SK-N-SH (cell line): ENCODE measurements at regions not wholly inside any gene's neighbourhood (a gene's known extent, or its start where the extent isn't known, plus 50 kb on each side); places are given as distances from the start of the nearest gene placed in this dataset.

Source experiments
- CTCF ChIA-PET: fragments of 300-600, 350-600 bp; formaldehyde crosslinking; extraction: SDS; loops from one replicate; lab custom pipeline; 2021; lab: Yijun Ruan, JAX
- POLR2A ChIA-PET: fragments of 350-600 bp; sonication (Branson Sonifier 250); formaldehyde crosslinking; extraction: SDS; loops from one replicate; lab custom pipeline; 2020; ENCODE audit warnings: antibody characterized with exemption, inconsistent platforms; lab: Yijun Ruan, JAX
- DNase-seq: peaks from one replicate; pipeline ENCODE4 v3.0.0; 2012
- H2AFZ ChIP-seq: fragments of 200-600 bp; sonication (generic); 2 replicates; pipeline ENCODE4 v1.8.1; 2016; ENCODE audit warnings: antibody characterized with exemption, mild to moderate bottlenecking, low read depth
- H3F3A ChIP-seq: fragments of 200-600 bp; sonication (generic); replicated peaks from 2 replicates; pipeline ENCODE3; 2016; ENCODE audit warnings: antibody characterized with exemption, mild to moderate bottlenecking; ENCODE audit not compliant: insufficient read depth
- H3K27ac ChIP-seq, 2 experiments: fragments of 200-500 bp in 1 of 2; fragments of 200-600 bp in 1 of 2; sonication (Bioruptor generic) in 1 of 2; sonication (generic), shearing (Covaris generic) in 1 of 2; 2 replicates each; pipeline versions ENCODE4 v1.5.1 to v1.6.1; 2014 to 2016; ENCODE audit warnings: low read depth in 2 of 2, inconsistent platforms in 1 of 2, low read length in 1 of 2, mild to moderate bottlenecking in 1 of 2, mixed read lengths in 1 of 2
- H3K27me3 ChIP-seq: fragments of 200-600 bp; sonication (generic), shearing (Covaris generic); 2 replicates; pipeline ENCODE4 v1.6.1; 2016; ENCODE audit warnings: mixed run types; ENCODE audit not compliant: insufficient read depth
- H3K36me3 ChIP-seq, 2 experiments: fragments of 200-500 bp in 1 of 2; fragments of 200-600 bp in 1 of 2; sonication (Bioruptor generic) in 1 of 2; sonication (generic) in 1 of 2; replicated peaks in 1 of 2; 2 replicates each; pipeline versions ENCODE3 to v1.5.1; 2014 to 2016; ENCODE audit warnings: low read length in 1 of 2, mild to moderate bottlenecking in 1 of 2; ENCODE audit not compliant: insufficient read depth in 2 of 2, control insufficient read depth in 1 of 2
- H3K4me1 ChIP-seq, 2 experiments: fragments of 200-500 bp in 1 of 2; fragments of 200-600 bp in 1 of 2; sonication (Bioruptor generic) in 1 of 2; sonication (generic), shearing (Covaris generic) in 1 of 2; 2 replicates each; pipeline versions ENCODE4 v1.5.1 to v1.6.1; 2014 to 2016; ENCODE audit warnings: low read depth in 1 of 2, low read length in 1 of 2, mixed run types in 1 of 2; ENCODE audit not compliant: insufficient read depth in 2 of 2, control insufficient read depth in 1 of 2
- H3K4me2 ChIP-seq: fragments of 200-600 bp; sonication (generic), shearing (Covaris generic); 2 replicates; pipeline ENCODE4 v1.6.1; 2017; ENCODE audit warnings: mixed run types
- H3K4me3 ChIP-seq, 2 experiments: fragments of 200-500 bp in 1 of 2; fragments of 200-600 bp in 1 of 2; sonication (Bioruptor generic) in 1 of 2; sonication (generic), shearing (Covaris generic) in 1 of 2; 2 replicates each; pipeline versions ENCODE4 v1.5.1 to v1.8.1; 2014 to 2016; ENCODE audit warnings: low read depth in 2 of 2, inconsistent platforms in 1 of 2, low read length in 1 of 2, mild to moderate bottlenecking in 1 of 2, mixed read lengths in 1 of 2, moderate library complexity in 1 of 2
- H3K79me2 ChIP-seq: fragments of 200-600 bp; sonication (generic); 2 replicates; pipeline ENCODE4 v1.8.1; 2017; ENCODE audit warnings: mild to moderate bottlenecking; ENCODE audit not compliant: insufficient read depth
- H3K9ac ChIP-seq: fragments of 200-600 bp; sonication (generic); 2 replicates; pipeline ENCODE4 v1.6.1; 2017; ENCODE audit warnings: mixed run types
- H3K9me2 ChIP-seq: fragments of 200-600 bp; sonication (generic); 2 replicates; pipeline ENCODE4 v1.6.1; 2017; ENCODE audit warnings: mixed run types
- H3K9me3 ChIP-seq: fragments of 200-600 bp; sonication (generic); 2 replicates; pipeline ENCODE4 v1.6.1; 2017; ENCODE audit warnings: mixed run types, mild to moderate bottlenecking, moderate library complexity
- H4K20me1 ChIP-seq: fragments of 200-600 bp; sonication (generic); 2 replicates; pipeline ENCODE4 v1.6.1; 2017; ENCODE audit warnings: mild to moderate bottlenecking, mixed run types; ENCODE audit not compliant: insufficient read depth
- CHD2 ChIP-seq: fragments of 150-350 bp; IDR thresholded peaks from 2 replicates; pipeline ENCODE4 v1.6.1; 2018; ENCODE audit warnings: low read length; ENCODE audit not compliant: partially characterized antibody
- EP300 ChIP-seq, 2 experiments: IDR thresholded peaks; 2 replicates each; pipeline versions ENCODE4 v1.4.0 to v1.6.1; 2012; ENCODE audit warnings: borderline replicate concordance in 1 of 2, low read depth in 1 of 2, low read length in 1 of 2
- EZH2phosphoT487 ChIP-seq: fragments of 200-600 bp; sonication (generic); IDR thresholded peaks from 2 replicates; pipeline ENCODE4 v1.6.1; 2017; ENCODE audit warnings: low read depth, mixed run types, mild to moderate bottlenecking, antibody characterized with exemption, moderate library complexity, borderline replicate concordance
- GATA2 ChIP-seq: sonication (generic); formaldehyde crosslinking; IDR thresholded peaks from 2 replicates; pipeline ENCODE4 v1.5.0; 2020; ENCODE audit warnings: mild to moderate bottlenecking, missing genetic modification reagents
- JUND ChIP-seq: IDR thresholded peaks from 2 replicates; pipeline ENCODE4 v1.4.0; 2012
- MXI1 ChIP-seq: IDR thresholded peaks from 2 replicates; pipeline ENCODE4 v1.6.1; 2012; ENCODE audit warnings: mild to moderate bottlenecking, low read depth, low read length, improper control_type of control experiment
- POLR2AphosphoS5 ChIP-seq: IDR thresholded peaks from 2 replicates; pipeline ENCODE4 v1.6.1; 2012; ENCODE audit warnings: low read depth, low read length
- RAD21 ChIP-seq: IDR thresholded peaks from 2 replicates; pipeline ENCODE4 v1.6.1; 2012; ENCODE audit warnings: mild to moderate bottlenecking, low read length
- RCOR1 ChIP-seq: fragments of 150-350 bp; IDR thresholded peaks from 2 replicates; pipeline ENCODE4 v1.6.1; 2017; ENCODE audit warnings: antibody characterized with exemption, low read length
- RXRA ChIP-seq: IDR thresholded peaks from 2 replicates; pipeline ENCODE4 v1.4.0; 2012; ENCODE audit warnings: low read depth, mild to moderate bottlenecking, borderline replicate concordance
- TCF12 ChIP-seq: IDR thresholded peaks from 2 replicates; pipeline ENCODE4 v1.4.0; 2012
- WGBS: methylation state at CpG from one replicate; pipeline ENCODE4 v1.1.6; 2017; ENCODE audit warnings: low lambda C conversion rate; 5-methylcytosine and 5-hydroxymethylcytosine counted together
- TF ChIP-seq, protein P1 (sequence below): fragments of 200-600 bp; sonication (generic); IDR thresholded peaks from 2 replicates; pipeline ENCODE4 v1.6.1; 2017; ENCODE audit warnings: antibody characterized with exemption, mild to moderate bottlenecking, moderate library complexity
- TF ChIP-seq, protein P2 (sequence below): fragments of 150-350 bp; IDR thresholded peaks from 2 replicates; pipeline ENCODE4 v1.6.1; 2016; ENCODE audit warnings: mild to moderate bottlenecking, low read depth, low read length
- TF ChIP-seq, protein P3 (sequence below): IDR thresholded peaks from 2 replicates; pipeline ENCODE4 v1.6.1; 2012; ENCODE audit warnings: mild to moderate bottlenecking, low read depth, low read length, moderate library complexity
- TF ChIP-seq, protein P4 (sequence below): IDR thresholded peaks from 2 replicates; pipeline ENCODE4 v1.4.0; 2012; ENCODE audit warnings: low read depth, borderline replicate concordance
- TF ChIP-seq, protein P5 (sequence below): fragments of 150-350 bp; IDR thresholded peaks from 2 replicates; pipeline ENCODE4 v1.6.1; 2017; ENCODE audit warnings: antibody characterized with exemption, low read length, low read depth, borderline replicate concordance
- TF ChIP-seq, protein P6 (sequence below): IDR thresholded peaks from 2 replicates; pipeline ENCODE4 v1.4.0; 2012; ENCODE audit warnings: low read depth

DNA sequence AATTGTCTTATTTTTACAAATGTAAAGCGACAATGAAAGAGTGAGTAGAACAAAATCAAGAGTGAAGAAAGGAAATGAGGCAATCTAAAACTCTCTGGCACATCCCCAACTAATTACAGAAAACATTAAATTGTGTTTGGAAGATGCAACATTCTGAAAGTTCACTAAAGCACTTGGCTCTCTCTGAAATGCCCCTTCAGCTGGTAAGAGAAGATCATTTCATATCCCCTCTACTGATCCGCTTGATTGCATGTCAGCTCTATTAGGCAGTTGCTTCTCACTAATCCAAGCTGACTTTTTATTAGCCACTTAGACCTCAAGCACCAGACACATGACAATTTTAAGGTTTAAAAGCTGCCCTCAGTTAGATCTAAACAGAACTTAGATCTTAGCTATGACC lies 262.8 kb upstream of the PRMT6 start:
- 33% methylated on average over 2 of the region's 2 CpGs for WGBS
- no peaks in the 10 kb centered on the region for H3K36me3 ChIP-seq
- no peak overlapping the region for H3K4me2 ChIP-seq
- H2AFZ ChIP-seq: no peak overlapping the region
- H4K20me1 ChIP-seq: no peaks in the 10 kb centered on the region
- no peak overlapping the region for H3K27ac ChIP-seq
- no peaks in the 10 kb centered on the region for H3K79me2 ChIP-seq
- H3K9ac ChIP-seq: no peak overlapping the region
- no peak for DNase-seq
- POLR2A ChIA-PET: no interaction called here
- H3F3A ChIP-seq: no peaks in the 10 kb centered on the region
- H3K27me3 ChIP-seq: no peaks in the 10 kb centered on the region
- TF ChIP-seq, protein P1, sequence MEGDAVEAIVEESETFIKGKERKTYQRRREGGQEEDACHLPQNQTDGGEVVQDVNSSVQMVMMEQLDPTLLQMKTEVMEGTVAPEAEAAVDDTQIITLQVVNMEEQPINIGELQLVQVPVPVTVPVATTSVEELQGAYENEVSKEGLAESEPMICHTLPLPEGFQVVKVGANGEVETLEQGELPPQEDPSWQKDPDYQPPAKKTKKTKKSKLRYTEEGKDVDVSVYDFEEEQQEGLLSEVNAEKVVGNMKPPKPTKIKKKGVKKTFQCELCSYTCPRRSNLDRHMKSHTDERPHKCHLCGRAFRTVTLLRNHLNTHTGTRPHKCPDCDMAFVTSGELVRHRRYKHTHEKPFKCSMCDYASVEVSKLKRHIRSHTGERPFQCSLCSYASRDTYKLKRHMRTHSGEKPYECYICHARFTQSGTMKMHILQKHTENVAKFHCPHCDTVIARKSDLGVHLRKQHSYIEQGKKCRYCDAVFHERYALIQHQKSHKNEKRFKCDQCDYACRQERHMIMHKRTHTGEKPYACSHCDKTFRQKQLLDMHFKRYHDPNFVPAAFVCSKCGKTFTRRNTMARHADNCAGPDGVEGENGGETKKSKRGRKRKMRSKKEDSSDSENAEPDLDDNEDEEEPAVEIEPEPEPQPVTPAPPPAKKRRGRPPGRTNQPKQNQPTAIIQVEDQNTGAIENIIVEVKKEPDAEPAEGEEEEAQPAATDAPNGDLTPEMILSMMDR: no peak
- TF ChIP-seq, protein P2, sequence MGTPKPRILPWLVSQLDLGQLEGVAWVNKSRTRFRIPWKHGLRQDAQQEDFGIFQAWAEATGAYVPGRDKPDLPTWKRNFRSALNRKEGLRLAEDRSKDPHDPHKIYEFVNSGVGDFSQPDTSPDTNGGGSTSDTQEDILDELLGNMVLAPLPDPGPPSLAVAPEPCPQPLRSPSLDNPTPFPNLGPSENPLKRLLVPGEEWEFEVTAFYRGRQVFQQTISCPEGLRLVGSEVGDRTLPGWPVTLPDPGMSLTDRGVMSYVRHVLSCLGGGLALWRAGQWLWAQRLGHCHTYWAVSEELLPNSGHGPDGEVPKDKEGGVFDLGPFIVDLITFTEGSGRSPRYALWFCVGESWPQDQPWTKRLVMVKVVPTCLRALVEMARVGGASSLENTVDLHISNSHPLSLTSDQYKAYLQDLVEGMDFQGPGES: no peak
- TF ChIP-seq EZH2phosphoT487 (no peak), GATA2 (no peak), POLR2AphosphoS5 (no peak), RAD21 (no peak), CHD2 (no peak), RXRA (no peak), MXI1 (no peak), JUND (no peak), TCF12 (no peak), RCOR1 (no peak), EP300 (IDR thresholded peaks at IDR 0.05; ENCODE audit: borderline replicate concordance in 1 of 2, low read depth in 1 of 2, low read length in 1 of 2) (no peak)
- TF ChIP-seq, protein P3, sequence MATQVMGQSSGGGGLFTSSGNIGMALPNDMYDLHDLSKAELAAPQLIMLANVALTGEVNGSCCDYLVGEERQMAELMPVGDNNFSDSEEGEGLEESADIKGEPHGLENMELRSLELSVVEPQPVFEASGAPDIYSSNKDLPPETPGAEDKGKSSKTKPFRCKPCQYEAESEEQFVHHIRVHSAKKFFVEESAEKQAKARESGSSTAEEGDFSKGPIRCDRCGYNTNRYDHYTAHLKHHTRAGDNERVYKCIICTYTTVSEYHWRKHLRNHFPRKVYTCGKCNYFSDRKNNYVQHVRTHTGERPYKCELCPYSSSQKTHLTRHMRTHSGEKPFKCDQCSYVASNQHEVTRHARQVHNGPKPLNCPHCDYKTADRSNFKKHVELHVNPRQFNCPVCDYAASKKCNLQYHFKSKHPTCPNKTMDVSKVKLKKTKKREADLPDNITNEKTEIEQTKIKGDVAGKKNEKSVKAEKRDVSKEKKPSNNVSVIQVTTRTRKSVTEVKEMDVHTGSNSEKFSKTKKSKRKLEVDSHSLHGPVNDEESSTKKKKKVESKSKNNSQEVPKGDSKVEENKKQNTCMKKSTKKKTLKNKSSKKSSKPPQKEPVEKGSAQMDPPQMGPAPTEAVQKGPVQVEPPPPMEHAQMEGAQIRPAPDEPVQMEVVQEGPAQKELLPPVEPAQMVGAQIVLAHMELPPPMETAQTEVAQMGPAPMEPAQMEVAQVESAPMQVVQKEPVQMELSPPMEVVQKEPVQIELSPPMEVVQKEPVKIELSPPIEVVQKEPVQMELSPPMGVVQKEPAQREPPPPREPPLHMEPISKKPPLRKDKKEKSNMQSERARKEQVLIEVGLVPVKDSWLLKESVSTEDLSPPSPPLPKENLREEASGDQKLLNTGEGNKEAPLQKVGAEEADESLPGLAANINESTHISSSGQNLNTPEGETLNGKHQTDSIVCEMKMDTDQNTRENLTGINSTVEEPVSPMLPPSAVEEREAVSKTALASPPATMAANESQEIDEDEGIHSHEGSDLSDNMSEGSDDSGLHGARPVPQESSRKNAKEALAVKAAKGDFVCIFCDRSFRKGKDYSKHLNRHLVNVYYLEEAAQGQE: no peak
- TF ChIP-seq, protein P4, sequence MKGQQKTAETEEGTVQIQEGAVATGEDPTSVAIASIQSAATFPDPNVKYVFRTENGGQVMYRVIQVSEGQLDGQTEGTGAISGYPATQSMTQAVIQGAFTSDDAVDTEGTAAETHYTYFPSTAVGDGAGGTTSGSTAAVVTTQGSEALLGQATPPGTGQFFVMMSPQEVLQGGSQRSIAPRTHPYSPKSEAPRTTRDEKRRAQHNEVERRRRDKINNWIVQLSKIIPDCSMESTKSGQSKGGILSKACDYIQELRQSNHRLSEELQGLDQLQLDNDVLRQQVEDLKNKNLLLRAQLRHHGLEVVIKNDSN: no peak
- TF ChIP-seq, protein P5, sequence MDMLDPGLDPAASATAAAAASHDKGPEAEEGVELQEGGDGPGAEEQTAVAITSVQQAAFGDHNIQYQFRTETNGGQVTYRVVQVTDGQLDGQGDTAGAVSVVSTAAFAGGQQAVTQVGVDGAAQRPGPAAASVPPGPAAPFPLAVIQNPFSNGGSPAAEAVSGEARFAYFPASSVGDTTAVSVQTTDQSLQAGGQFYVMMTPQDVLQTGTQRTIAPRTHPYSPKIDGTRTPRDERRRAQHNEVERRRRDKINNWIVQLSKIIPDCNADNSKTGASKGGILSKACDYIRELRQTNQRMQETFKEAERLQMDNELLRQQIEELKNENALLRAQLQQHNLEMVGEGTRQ: no peak
- TF ChIP-seq, protein P6, sequence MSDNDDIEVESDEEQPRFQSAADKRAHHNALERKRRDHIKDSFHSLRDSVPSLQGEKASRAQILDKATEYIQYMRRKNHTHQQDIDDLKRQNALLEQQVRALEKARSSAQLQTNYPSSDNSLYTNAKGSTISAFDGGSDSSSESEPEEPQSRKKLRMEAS: no peak
- no peak overlapping the region for H3K4me3 ChIP-seq
- CTCF ChIA-PET: interaction anchor here (0.5 kb wide), 1 partner anchor 24 kb away, joined by 4 read pairs; no protein-coding TSS in a partner anchor
- no peaks in the 10 kb centered on the region for H3K9me3 ChIP-seq
- H3K9me2 ChIP-seq: no peaks in the 10 kb centered on the region
- peaks cover 0 to 3% of the 10 kb centered on the region in 2 experiments; a peak in 1 of 4 replicates for H3K4me1 ChIP-seq
